ENCODE measurements at regions not wholly inside any gene's neighbourhood (a gene's known extent, or its start where the extent isn't known, plus 50 kb on each side); places are given as distances from the start of the nearest gene placed in this dataset.

- DNase-seq (ENCODE audit: low spot score in 2 of 2), result no peak
- WGBS, 2 donors, result 64 to 70% methylated on average over 2 of the region's 2 CpGs
- H3K4me1 ChIP-seq, result peaks cover 0 to 4% (median 0%) of the 10 kb centered on the region in 4 donors
- no peak overlapping the region for H3K4me3 ChIP-seq
- H3K27me3 ChIP-seq, result no peaks in the 10 kb centered on the region
- H3K9me3 ChIP-seq, result no peaks in the 10 kb centered on the region
- no peaks in the 10 kb centered on the region for H3K36me3 ChIP-seq
- no peak overlapping the region for H3K27ac ChIP-seq
- TF ChIP-seq CTCF (IDR thresholded peaks at IDR 0.05) (no peak), EP300 (IDR thresholded peaks at IDR 0.05) (no peak), POLR2A (IDR thresholded peaks at IDR 0.05) (no peak)
Observed at GRCh38 chr18:70431203-70431624, 142.4 kb downstream of the SOCS6 start.

- H3K4me1 ChIP-seq, result peaks cover 0 to 4% (median 0%) of the 10 kb centered on the region in 4 donors
- TF ChIP-seq EP300 (IDR thresholded peaks at IDR 0.05) (no peak), POLR2A (IDR thresholded peaks at IDR 0.05) (no peak), CTCF (IDR thresholded peaks at IDR 0.05) (no peak)
- H3K9me3 ChIP-seq, result no peaks in the 10 kb centered on the region
- no peak overlapping the region for H3K27ac ChIP-seq
- H3K4me3 ChIP-seq, result no peak overlapping the region
- H3K27me3 ChIP-seq, result no peaks in the 10 kb centered on the region
- DNase-seq (ENCODE audit: low spot score in 2 of 2), result no peak
- H3K36me3 ChIP-seq, result no peaks in the 10 kb centered on the region
- 94 to 95% methylated on average over 18 to 26 of the region's 26 CpGs for WGBS, 2 donors
Observed at GRCh38 chr18:70430501-70431173, 141.8 kb downstream of the SOCS6 start.

GRCh38 chr18:70429847-70430500 is 141.1 kb downstream of the SOCS6 start:
- TF ChIP-seq EP300 (IDR thresholded peaks at IDR 0.05) (no peak), POLR2A (IDR thresholded peaks at IDR 0.05) (no peak), CTCF (IDR thresholded peaks at IDR 0.05) (no peak)
- no peak overlapping the region for H3K4me3 ChIP-seq
- H3K36me3 ChIP-seq, result no peaks in the 10 kb centered on the region
- H3K9me3 ChIP-seq, result no peaks in the 10 kb centered on the region
- H3K27ac ChIP-seq, result no peak overlapping the region
- WGBS, 2 donors, result 92 to 94% methylated on average over 36 of the region's 36 CpGs
- H3K4me1 ChIP-seq, result peaks cover 0 to 4% (median 0%) of the 10 kb centered on the region in 4 donors
- no peaks in the 10 kb centered on the region for H3K27me3 ChIP-seq
- DNase-seq (ENCODE audit: low spot score in 2 of 2), result no peak

- H3K36me3 ChIP-seq, result no peaks in the 10 kb centered on the region
- no peak for DNase-seq (ENCODE audit: low spot score in 2 of 2)
- H3K27ac ChIP-seq, result no peak overlapping the region
- peaks cover 0 to 3% (median 0%) of the 10 kb centered on the region in 4 donors for H3K4me1 ChIP-seq
- no peaks in the 10 kb centered on the region for H3K9me3 ChIP-seq
- no peak for TF ChIP-seq POLR2A (IDR thresholded peaks at IDR 0.05)
- TF ChIP-seq EP300 (IDR thresholded peaks at IDR 0.05), result no peak
- TF ChIP-seq CTCF (IDR thresholded peaks at IDR 0.05), result no peak
- H3K4me3 ChIP-seq, result no peak overlapping the region
- 92% methylated on average over 1 of the region's 1 CpG for WGBS, 2 donors
- no peaks in the 10 kb centered on the region for H3K27me3 ChIP-seq
Observed at GRCh38 chr18:70428439-70428838, 139.6 kb downstream of the SOCS6 start.

GRCh38 chr18:70426818-70427217 is 138.0 kb downstream of the SOCS6 start:
- Histone ChIP-seq H3K36me3 (no peaks in the 10 kb centered on the region), H3K4me1 (peaks cover 0 to 19% (median 5%) of the 10 kb centered on the region in 4 donors), H3K27me3 (no peaks in the 10 kb centered on the region), H3K9me3 (no peaks in the 10 kb centered on the region), H3K27ac (no peak overlapping the region), H3K4me3 (no peak overlapping the region)
- WGBS, 2 donors, result 89 to 90% methylated on average over 9 of the region's 9 CpGs
- no peak for TF ChIP-seq EP300 (IDR thresholded peaks at IDR 0.05)
- no peak for TF ChIP-seq CTCF (IDR thresholded peaks at IDR 0.05)
- no peak for TF ChIP-seq POLR2A (IDR thresholded peaks at IDR 0.05)
- no peak for DNase-seq (ENCODE audit: low spot score in 2 of 2)

Measured in tibial nerve (tissue), 4 donors.